H9 (cell line): ENCODE measurements at regions not wholly inside any gene's neighbourhood (a gene's known extent, or its start where the extent isn't known, plus 50 kb on each side); places are given as distances from the start of the nearest gene placed in this dataset.

Experiments used
- DNase-seq: peaks from one replicate; pipeline ENCODE4 v3.0.0-alpha.2; 2017
- H2AFZ ChIP-seq: one replicate; pipeline ENCODE4 v1.6.1; 2013; ENCODE audit warnings: mild to moderate bottlenecking, low read length, control low read depth, moderate library complexity
- H2AK5ac ChIP-seq: 2 replicates; pipeline ENCODE4 v1.6.1; 2013; ENCODE audit warnings: low read length, control low read depth, mixed read lengths; ENCODE audit not compliant: insufficient read length
- H2BK120ac ChIP-seq: one replicate; pipeline ENCODE4 v1.6.1; 2013; ENCODE audit warnings: low read depth, mild to moderate bottlenecking, low read length, control low read depth, inconsistent platforms; ENCODE audit not compliant: poor library complexity, severe bottlenecking
- H2BK12ac ChIP-seq: 2 replicates; pipeline ENCODE4 v1.6.1; 2013; ENCODE audit warnings: low read length, control low read depth, mixed read lengths, low read depth; ENCODE audit not compliant: insufficient read length
- H2BK15ac ChIP-seq: 2 replicates; pipeline ENCODE4 v1.6.1; 2013; ENCODE audit warnings: low read depth, low read length, control low read depth
- H2BK20ac ChIP-seq: one replicate; pipeline ENCODE4 v1.6.1; 2013; ENCODE audit warnings: low read depth, mild to moderate bottlenecking, low read length, control low read depth, inconsistent platforms; ENCODE audit not compliant: poor library complexity, severe bottlenecking
- H2BK5ac ChIP-seq: 2 replicates; pipeline ENCODE4 v1.6.1; 2013; ENCODE audit warnings: low read length, control low read depth, mixed read lengths; ENCODE audit not compliant: insufficient read length
- H3K14ac ChIP-seq: 2 replicates; pipeline ENCODE4 v1.6.1; 2013; ENCODE audit warnings: low read length, control low read depth; ENCODE audit not compliant: insufficient read depth
- H3K18ac ChIP-seq: 2 replicates; pipeline ENCODE4 v1.6.1; 2013; ENCODE audit warnings: low read depth, mild to moderate bottlenecking, mixed read lengths, low read length, control low read depth; ENCODE audit not compliant: insufficient read length
- H3K23ac ChIP-seq: 2 replicates; pipeline ENCODE4 v1.6.1; 2013; ENCODE audit warnings: low read length, control low read depth, mixed read lengths, low read depth; ENCODE audit not compliant: insufficient read length
- H3K23me2 ChIP-seq: 2 replicates; pipeline ENCODE4 v1.6.1; 2013; ENCODE audit warnings: low read depth, mild to moderate bottlenecking, mixed read lengths, low read length, control low read depth; ENCODE audit not compliant: insufficient read length, poor library complexity, severe bottlenecking
- H3K27ac ChIP-seq: 2 replicates; pipeline ENCODE4 v1.5.1; 2013; ENCODE audit warnings: low read length, control low read depth, mixed read lengths, low read depth; ENCODE audit not compliant: insufficient read length
- H3K27me3 ChIP-seq: 2 replicates; pipeline ENCODE4 v1.6.1; 2013; ENCODE audit warnings: low read length, control low read depth, inconsistent platforms; ENCODE audit not compliant: insufficient read depth
- H3K4ac ChIP-seq: 2 replicates; pipeline ENCODE4 v1.6.1; 2013; ENCODE audit warnings: low read depth, mild to moderate bottlenecking, control low read depth, inconsistent platforms, low read length, moderate library complexity
- H3K4me1 ChIP-seq: 2 replicates; pipeline ENCODE4 v1.6.1; 2013; ENCODE audit warnings: low read length, control low read depth, inconsistent platforms; ENCODE audit not compliant: insufficient read depth
- H3K4me2 ChIP-seq: 2 replicates; pipeline ENCODE4 v1.6.1; 2013; ENCODE audit warnings: low read length, control low read depth, mixed read lengths; ENCODE audit not compliant: insufficient read length, insufficient read depth
- H3K56ac ChIP-seq: 2 replicates; pipeline ENCODE4 v1.6.1; 2013; ENCODE audit warnings: low read depth, mild to moderate bottlenecking, mixed read lengths, low read length, control low read depth; ENCODE audit not compliant: insufficient read length
- H3K79me1 ChIP-seq: 2 replicates; pipeline ENCODE4 v1.6.1; 2013; ENCODE audit warnings: low read depth, mild to moderate bottlenecking, moderate library complexity, low read length, control low read depth, inconsistent platforms; ENCODE audit not compliant: insufficient read depth, poor library complexity, severe bottlenecking
- H3K79me2 ChIP-seq: 2 replicates; pipeline ENCODE4 v1.6.1; 2013; ENCODE audit warnings: low read length, control low read depth, inconsistent platforms; ENCODE audit not compliant: insufficient read depth
- H3K9ac ChIP-seq: 2 replicates; pipeline ENCODE4 v1.6.1; 2013; ENCODE audit warnings: low read length, control low read depth, mixed read lengths; ENCODE audit not compliant: insufficient read length; ENCODE audit errors: extremely low read depth
- H3K9me3 ChIP-seq: one replicate; pipeline ENCODE4 v1.6.1; 2013; ENCODE audit warnings: low read depth, low read length, inconsistent platforms; ENCODE audit not compliant: control insufficient read depth
- H3T11ph ChIP-seq: one replicate; pipeline ENCODE4 v1.6.1; 2013; ENCODE audit warnings: mild to moderate bottlenecking, low read length, control low read depth, inconsistent platforms
- H4K20me1 ChIP-seq: one replicate; pipeline ENCODE4 v1.6.1; 2013; ENCODE audit not compliant: control insufficient read depth, insufficient read length, insufficient read depth
- H4K5ac ChIP-seq: 2 replicates; pipeline ENCODE4 v1.6.1; 2013; ENCODE audit warnings: low read depth, mild to moderate bottlenecking, mixed read lengths, low read length, control low read depth; ENCODE audit not compliant: insufficient read length
- H4K8ac ChIP-seq: replicated peaks from 2 replicates; pipeline ENCODE4 v1.6.1; 2013; ENCODE audit warnings: low read length, control low read depth, mixed read lengths, low read depth; ENCODE audit not compliant: insufficient read length
- H4K91ac ChIP-seq: 2 replicates; pipeline ENCODE4 v1.6.1; 2013; ENCODE audit warnings: low read depth, mild to moderate bottlenecking, moderate library complexity, mixed read lengths, low read length, control low read depth; ENCODE audit not compliant: insufficient read length
- H3K27ac Mint-ChIP-seq, 3 experiments: 2 replicates in 2 of 3; 3 replicates in 1 of 3; pipeline ENCODE4 v1.8.0; 2020 to 2021; ENCODE audit warnings: mixed read lengths in 3 of 3, mild to moderate bottlenecking in 1 of 3, moderate library complexity in 1 of 3
- H3K27me3 Mint-ChIP-seq: 2 replicates; pipeline ENCODE4 v1.8.0; 2021; ENCODE audit warnings: low read depth, mild to moderate bottlenecking, moderate library complexity, mixed read lengths
- H3K36me3 Mint-ChIP-seq, 3 experiments: 2 replicates in 2 of 3; 3 replicates in 1 of 3; pipeline ENCODE4 v1.8.0; 2020 to 2021; ENCODE audit warnings: low read depth in 3 of 3, mixed read lengths in 3 of 3; ENCODE audit not compliant: insufficient read depth in 1 of 3
- H3K4me1 Mint-ChIP-seq, 2 experiments: 2 replicates each; pipeline ENCODE4 v1.8.0; 2020; ENCODE audit warnings: mixed read lengths in 2 of 2
- H3K4me3 Mint-ChIP-seq, 2 experiments: 2 replicates in 1 of 2; 3 replicates in 1 of 2; pipeline ENCODE4 v1.8.0; 2020 to 2021; ENCODE audit warnings: mild to moderate bottlenecking in 2 of 2, mixed read lengths in 2 of 2, moderate library complexity in 1 of 2
- H3K9me3 Mint-ChIP-seq, 2 experiments: 2 replicates in 1 of 2; 3 replicates in 1 of 2; pipeline ENCODE4 v1.8.0; 2020; ENCODE audit warnings: mild to moderate bottlenecking in 2 of 2, mixed read lengths in 2 of 2, moderate library complexity in 1 of 2
- CTCF ChIP-seq: fragments of 200-600 bp; sonication (generic); conservative IDR thresholded peaks from 3 replicates; pipeline ENCODE4 v1.8.0; 2021; ENCODE audit warnings: antibody characterized with exemption, mild to moderate bottlenecking
- WGBS: extraction: QIAGEN DNeasy Blood & Tissue Kit; methylation state at CpG from one replicate; pipeline ENCODE4 v1.1.7; 2013; ENCODE audit warnings: missing lambda C conversion rate, low lambda C conversion rate, mixed read lengths; ENCODE audit not compliant: insufficient read length; ENCODE audit errors: extremely low coverage; 5-methylcytosine and 5-hydroxymethylcytosine counted together

DNA sequence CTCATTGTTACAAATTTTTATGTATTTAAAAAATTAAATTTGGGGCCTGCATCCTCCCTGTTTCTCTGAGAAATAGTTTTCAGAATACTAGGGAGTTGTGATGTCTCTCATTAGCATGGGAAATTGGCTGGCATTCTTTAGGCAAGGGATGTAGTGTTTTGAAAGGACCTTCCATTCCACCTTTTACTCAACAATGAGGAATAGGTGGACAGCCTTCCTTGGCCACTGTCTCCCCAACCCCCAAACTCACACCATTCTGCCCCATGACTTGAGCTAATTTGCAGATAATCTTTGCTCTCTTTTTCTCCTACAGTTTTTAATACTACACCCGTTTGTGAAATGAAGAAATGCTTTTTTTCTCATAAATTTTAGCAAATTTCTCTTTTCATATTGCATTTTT, 244.6 kb upstream of the SPRY2 start:
- no peak overlapping the region for H3K23ac ChIP-seq
- H2BK15ac ChIP-seq, result no peak overlapping the region
- Mint-ChIP-seq H3K4me1 (peaks cover 16% of the 10 kb centered on the region in 2 experiments), H3K36me3 (peaks cover 10 to 34% (median 18%) of the 10 kb centered on the region in 3 experiments), H3K27ac (peak overlapping the region in 2 of 3 experiments; percentile 65 to 78; a peak in 5 of 7 replicates), H3K9me3 (peaks cover 18 to 28% of the 10 kb centered on the region in 2 experiments; a peak in 4 of 5 replicates), H3K27me3 (no peaks in the 10 kb centered on the region), H3K4me3 (no peak overlapping the region; a peak in 1 of 5 replicates)
- H2BK5ac ChIP-seq, result no peak overlapping the region
- H3K4me2 ChIP-seq, result no peak overlapping the region
- no peak overlapping the region for H2AK5ac ChIP-seq
- no peak overlapping the region for H3K4ac ChIP-seq
- H4K20me1 ChIP-seq, result no peaks in the 10 kb centered on the region
- no peak overlapping the region for H4K8ac ChIP-seq
- H3K56ac ChIP-seq, result no peak overlapping the region
- no peaks in the 10 kb centered on the region for H3K27me3 ChIP-seq
- no peak overlapping the region for H3K9ac ChIP-seq
- H2BK120ac ChIP-seq, result no peak overlapping the region
- TF ChIP-seq CTCF, result no peak
- H2BK20ac ChIP-seq, result no peak overlapping the region
- DNase-seq, result no peak
- H3K14ac ChIP-seq, result no peak overlapping the region
- H3K79me1 ChIP-seq, result no peaks in the 10 kb centered on the region
- H2AFZ ChIP-seq, result no peak overlapping the region
- no peak overlapping the region for H2BK12ac ChIP-seq
- H3K4me1 ChIP-seq, result peaks cover 2% of the 10 kb centered on the region; the same call in 1 of the 2 replicates
- no peak overlapping the region for H4K5ac ChIP-seq
- no peaks in the 10 kb centered on the region for H3K9me3 ChIP-seq
- no CpG with 5 or more reads among the region's 1 CpG for WGBS
- no peaks in the 10 kb centered on the region for H3K23me2 ChIP-seq
- H3T11ph ChIP-seq, result no peak overlapping the region
- peak overlapping the region; percentile 60 for H3K27ac ChIP-seq
- no peaks in the 10 kb centered on the region for H3K79me2 ChIP-seq
- no peak overlapping the region for H3K18ac ChIP-seq
- H4K91ac ChIP-seq, result no peak overlapping the region
